Endothelial cell of umbilical vein (primary cell): ENCODE measurements at regions not wholly inside any gene's neighbourhood (a gene's known extent, or its start where the extent isn't known, plus 50 kb on each side); places are given as distances from the start of the nearest gene placed in this dataset.

Experiments
- BruUV-seq: library from RNA; stranded (reverse); fragments of 400-500 nt; replicated peaks from 2 replicates; lab custom pipeline; 2021; lab: Mats Ljungman, UMichigan
- CTCF ChIA-PET: fragments of 300-600, 350-600 bp; sonication (Branson Sonifier 250); formaldehyde crosslinking; loops from one replicate; lab custom pipeline; 2021; ENCODE audit warnings: antibody characterized with exemption, inconsistent platforms; lab: Charles Lee
- POLR2A ChIA-PET: fragments of 300-600, 350-600 bp; sonication (Branson Sonifier 250); formaldehyde crosslinking; loops from one replicate; lab custom pipeline; 2021; ENCODE audit warnings: antibody characterized with exemption, inconsistent platforms; lab: Charles Lee
- DNase-seq: peaks from one replicate; pipeline ENCODE4 v3.0.0-alpha.2; 2011; ENCODE audit warnings: low read depth, low spot score
- FAIRE-seq: peaks from 2 replicates; lab custom pipeline; 2011; peaks lifted over from hg19 to GRCh38; lab: Jason Lieb, UNC
- H2AFZ ChIP-seq: 2 replicates; pipeline ENCODE4 v1.6.0; 2012; ENCODE audit warnings: low read depth, low read length, control low read depth, inconsistent platforms
- H3K27ac ChIP-seq: 2 replicates; pipeline ENCODE4 v1.5.1; 2011; ENCODE audit warnings: low read depth, mild to moderate bottlenecking, control low read depth, low read length, moderate library complexity; ENCODE audit not compliant: insufficient read depth
- H3K27me3 ChIP-seq, 2 experiments: 2 replicates each; pipeline versions ENCODE4 v1.6.0 to v1.6.1; 2011; ENCODE audit warnings: low read length in 2 of 2, mixed read lengths in 1 of 2; ENCODE audit not compliant: control insufficient read depth in 2 of 2, insufficient read depth in 2 of 2
- H3K36me3 ChIP-seq, 2 experiments: 2 replicates in 1 of 2; 3 replicates in 1 of 2; pipeline ENCODE4 v1.5.1; 2011; ENCODE audit warnings: low read length in 2 of 2, mild to moderate bottlenecking in 1 of 2, moderate library complexity in 1 of 2; ENCODE audit not compliant: control insufficient read depth in 2 of 2, insufficient read depth in 2 of 2; ENCODE audit errors: extremely low read depth in 1 of 2
- H3K4me1 ChIP-seq: 3 replicates; pipeline ENCODE4 v1.5.1; 2011; ENCODE audit warnings: mild to moderate bottlenecking, low read length; ENCODE audit not compliant: control insufficient read depth, insufficient read depth; ENCODE audit errors: extremely low read depth
- H3K4me2 ChIP-seq: 2 replicates; pipeline ENCODE4 v1.6.1; 2011; ENCODE audit warnings: low read length, control low read depth, mixed read lengths; ENCODE audit not compliant: insufficient read depth
- H3K4me3 ChIP-seq, 3 experiments: fragments of 200-600 bp in 1 of 3; sonication (generic), shearing (Covaris generic) in 1 of 3; replicated peaks in 1 of 3; 2 replicates each; pipeline ENCODE4 v1.5.1; 2011 to 2016; ENCODE audit warnings: control low read depth in 3 of 3, low read length in 3 of 3, mild to moderate bottlenecking in 2 of 3, inconsistent platforms in 1 of 3, low read depth in 1 of 3, moderate library complexity in 1 of 3; ENCODE audit not compliant: insufficient read depth in 1 of 3
- H3K79me2 ChIP-seq: 2 replicates; pipeline ENCODE4 v1.6.0; 2012; ENCODE audit warnings: low read length, inconsistent platforms; ENCODE audit not compliant: control insufficient read depth, insufficient read depth
- H3K9ac ChIP-seq: replicated peaks from 2 replicates; pipeline ENCODE3; 2011; ENCODE audit warnings: low read length, control low read depth; ENCODE audit not compliant: insufficient read depth; ENCODE audit errors: extremely low read depth
- H3K9me1 ChIP-seq: replicated peaks from 3 replicates; pipeline ENCODE4 v1.6.0; 2011; ENCODE audit warnings: mild to moderate bottlenecking, low read length; ENCODE audit not compliant: control insufficient read depth, insufficient read depth; ENCODE audit errors: extremely low read depth
- H3K9me3 ChIP-seq: replicated peaks from 2 replicates; pipeline ENCODE4 v1.5.1; 2012; ENCODE audit warnings: low read length, inconsistent platforms; ENCODE audit not compliant: control insufficient read depth, insufficient read depth
- H4K20me1 ChIP-seq: replicated peaks from 2 replicates; pipeline ENCODE3; 2011; ENCODE audit warnings: mild to moderate bottlenecking, low read length; ENCODE audit not compliant: control insufficient read depth, insufficient read depth; ENCODE audit errors: extremely low read depth
- CTCF ChIP-seq, 2 donors: IDR thresholded peaks; 1 replicate in 1 of 2; 2 replicates in 1 of 2; pipeline ENCODE4 v1.5.1; 2011; ENCODE audit warnings: low read length in 2 of 2, mild to moderate bottlenecking in 2 of 2, moderate library complexity in 2 of 2, control low read depth in 1 of 2, inconsistent platforms in 1 of 2, low read depth in 1 of 2; ENCODE audit not compliant: insufficient read depth in 1 of 2; ENCODE audit errors: extremely low read depth in 1 of 2
- EZH2 ChIP-seq: IDR thresholded peaks from 2 replicates; pipeline ENCODE4 v1.6.1; 2012; ENCODE audit warnings: borderline replicate concordance, low read depth, mild to moderate bottlenecking, moderate library complexity, low read length, inconsistent platforms; ENCODE audit not compliant: severe bottlenecking
- FOS ChIP-seq: IDR thresholded peaks from 2 replicates; pipeline ENCODE4 v1.6.1; 2011; ENCODE audit warnings: mild to moderate bottlenecking, low read length, moderate library complexity, borderline replicate concordance; ENCODE audit not compliant: insufficient read depth
- GATA2 ChIP-seq: IDR thresholded peaks from 2 replicates; pipeline ENCODE4 v1.7.0; 2011; ENCODE audit warnings: low read depth, mild to moderate bottlenecking, moderate library complexity, mixed read lengths, low read length; ENCODE audit not compliant: insufficient read length, insufficient read depth
- JUN ChIP-seq: IDR thresholded peaks from 2 replicates; pipeline ENCODE4 v1.6.1; 2011; ENCODE audit warnings: borderline replicate concordance, low read depth; ENCODE audit not compliant: insufficient read length, insufficient read depth
- MAX ChIP-seq: IDR thresholded peaks from 2 replicates; pipeline ENCODE4 v1.6.1; 2011; ENCODE audit not compliant: insufficient read depth, insufficient read length
- MYC ChIP-seq: IDR thresholded peaks from one replicate; pipeline ENCODE4 v1.6.1; 2011; ENCODE audit warnings: mild to moderate bottlenecking, low read depth, low read length
- POLR2A ChIP-seq: IDR thresholded peaks from 2 replicates; pipeline ENCODE4 v1.6.1; 2012; ENCODE audit warnings: low read depth, mild to moderate bottlenecking, control low read depth, low read length
- POLR2AphosphoS5 ChIP-seq: IDR thresholded peaks from 2 replicates; pipeline ENCODE4 v1.6.1; 2012; ENCODE audit warnings: low read depth, mild to moderate bottlenecking, control low read depth, low read length, moderate library complexity; ENCODE audit not compliant: insufficient read depth
- dilution Hi-C: fragments of 300-500 bp; cut with MboI; formaldehyde crosslinking; loops from one replicate; pipeline ENCODE4 v1.15.0; 2019; ENCODE audit warnings: low sequenced_read_pairs; ENCODE audit not compliant: extremely low pct_ligation_motif_present
- intact Hi-C: fragments of 100-400 bp; cut with micrococcal nuclease; formaldehyde crosslinking; loops from one replicate; pipeline ENCODE4 v1.10.0; 2022

GRCh38 chr14:22291406-22291805, 297.6 kb downstream of the DAD1 start:
- Histone ChIP-seq H4K20me1 (no peaks in the 10 kb centered on the region), H2AFZ (no peak overlapping the region), H3K9ac (no peak overlapping the region), H3K36me3 (no peaks in the 10 kb centered on the region), H3K4me3 (no peak overlapping the region), H3K27me3 (no peaks in the 10 kb centered on the region), H3K4me2 (no peak overlapping the region), H3K27ac (no peak overlapping the region), H3K79me2 (no peaks in the 10 kb centered on the region), H3K4me1 (peaks cover 3% of the 10 kb centered on the region), H3K9me3 (no peaks in the 10 kb centered on the region), H3K9me1 (no peaks in the 10 kb centered on the region)
- intact Hi-C loops (no loop called here), dilution Hi-C loops (no loop called here)
- ChIA-PET CTCF (no interaction called here), POLR2A (interaction anchor here (0.7 kb wide), 1 partner anchor 671 kb away, joined by 3 read pairs; no protein-coding TSS in a partner anchor)
- BruUV-seq: no TSS peak
- FAIRE-seq (no peak), DNase-seq (no peak)
- no peak for TF ChIP-seq FOS
- no peak for TF ChIP-seq POLR2A
- TF ChIP-seq EZH2: no peak
- no peak for TF ChIP-seq GATA2
- no peak for TF ChIP-seq CTCF (IDR thresholded peaks at IDR 0.05; ENCODE audit: extremely low read depth in 1 of 2, insufficient read depth in 1 of 2, low read depth in 1 of 2, low read length in 2 of 2)
- no peak for TF ChIP-seq JUN

DNA sequence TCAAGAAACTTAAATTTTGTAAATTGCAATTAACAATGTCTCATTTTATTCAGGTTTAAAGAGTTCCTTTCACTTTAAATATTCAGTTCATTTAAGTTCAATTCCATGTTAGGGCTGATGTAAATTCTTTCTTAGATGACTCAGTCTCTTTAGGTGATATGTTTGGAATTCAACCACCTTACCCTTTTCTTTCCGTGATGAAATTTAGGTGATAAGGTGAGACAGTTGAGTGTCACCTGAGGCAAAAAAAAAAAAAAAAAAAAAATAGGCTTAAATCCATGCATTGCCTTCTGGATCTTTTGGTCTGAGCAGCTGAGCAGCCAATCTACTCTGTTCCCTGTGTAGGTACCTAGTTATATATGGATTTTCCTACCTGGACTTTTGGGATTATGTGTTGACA, 299.5 kb downstream of the DAD1 start:
- Histone ChIP-seq H2AFZ (no peak overlapping the region), H3K9ac (no peak overlapping the region), H3K4me1 (peaks cover 3% of the 10 kb centered on the region), H3K9me3 (no peaks in the 10 kb centered on the region), H3K79me2 (no peaks in the 10 kb centered on the region), H3K27ac (no peak overlapping the region), H3K4me2 (no peak overlapping the region), H3K27me3 (no peaks in the 10 kb centered on the region), H3K9me1 (no peaks in the 10 kb centered on the region), H3K36me3 (no peaks in the 10 kb centered on the region), H4K20me1 (no peaks in the 10 kb centered on the region), H3K4me3 (no peak overlapping the region)
- TF ChIP-seq MYC (no peak), POLR2AphosphoS5 (no peak), GATA2 (no peak), MAX (no peak), FOS (no peak), EZH2 (no peak), JUN (no peak), POLR2A (no peak), CTCF (IDR thresholded peaks at IDR 0.05; ENCODE audit: extremely low read depth in 1 of 2, insufficient read depth in 1 of 2, low read depth in 1 of 2, low read length in 2 of 2) (no peak)
- BruUV-seq: no TSS peak
- dilution Hi-C loops (no loop called here), intact Hi-C loops (no loop called here)
- DNase-seq (no peak), FAIRE-seq (no peak)
- ChIA-PET POLR2A (no interaction called here), CTCF (interaction anchor here (0.9 to 1.4 kb wide), 2 partner anchors 8 to 18 kb away, joined by 3 to 5 read pairs; no protein-coding TSS in a partner anchor)
